ENCODE measurements at regions not wholly inside any gene's neighbourhood (a gene's known extent, or its start where the extent isn't known, plus 50 kb on each side); places are given as distances from the start of the nearest gene placed in this dataset.

DNA sequence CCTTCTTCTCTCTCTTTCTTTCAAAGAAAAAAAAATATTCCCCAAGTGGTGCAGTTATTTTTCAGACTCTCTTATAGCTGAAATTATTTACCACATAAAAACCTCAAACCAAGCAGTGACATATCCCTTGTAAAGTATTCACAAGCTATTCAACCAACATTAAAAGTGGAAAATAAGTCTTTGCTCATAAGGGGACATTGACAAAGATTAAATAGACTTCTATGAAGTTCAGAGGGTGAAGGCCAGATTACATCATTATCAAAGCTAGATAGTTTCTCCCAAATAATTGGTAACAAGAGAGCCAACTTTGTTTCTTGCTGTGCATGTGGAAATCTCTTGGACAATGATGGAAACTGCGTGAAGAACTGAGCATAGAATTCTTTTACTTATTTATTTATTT is 379.8 kb upstream of the RSPO3 start:
- Histone ChIP-seq H3K4me1 (ENCODE audit: insufficient read depth, low read length) (no peaks in the 10 kb centered on the region), H3K9ac (ENCODE audit: low read length) (no peak overlapping the region), H4K20me1 (ENCODE audit: low read length) (no peaks in the 10 kb centered on the region), H3K4me2 (ENCODE audit: low read length) (no peak overlapping the region), H3K9me3 (ENCODE audit: low read length) (no peaks in the 10 kb centered on the region), H3K4me3 (ENCODE audit: low read length) (no peak overlapping the region), H3K36me3 (ENCODE audit: low read depth, low read length) (no peaks in the 10 kb centered on the region), H2AFZ (ENCODE audit: low read length) (no peak overlapping the region), H3K27ac (ENCODE audit: low read length) (no peak overlapping the region), H3K9me2 (replicated peaks; ENCODE audit: low read length) (no peaks in the 10 kb centered on the region), H3F3A (ENCODE audit: low read length, unreplicated experiment) (no peaks in the 10 kb centered on the region), H3K27me3 (ENCODE audit: low read length) (no peaks in the 10 kb centered on the region), H3K79me2 (ENCODE audit: low read length) (no peaks in the 10 kb centered on the region)
- no TSS peak for BruUV-seq (replicated peaks)
- TF ChIP-seq, protein P1, sequence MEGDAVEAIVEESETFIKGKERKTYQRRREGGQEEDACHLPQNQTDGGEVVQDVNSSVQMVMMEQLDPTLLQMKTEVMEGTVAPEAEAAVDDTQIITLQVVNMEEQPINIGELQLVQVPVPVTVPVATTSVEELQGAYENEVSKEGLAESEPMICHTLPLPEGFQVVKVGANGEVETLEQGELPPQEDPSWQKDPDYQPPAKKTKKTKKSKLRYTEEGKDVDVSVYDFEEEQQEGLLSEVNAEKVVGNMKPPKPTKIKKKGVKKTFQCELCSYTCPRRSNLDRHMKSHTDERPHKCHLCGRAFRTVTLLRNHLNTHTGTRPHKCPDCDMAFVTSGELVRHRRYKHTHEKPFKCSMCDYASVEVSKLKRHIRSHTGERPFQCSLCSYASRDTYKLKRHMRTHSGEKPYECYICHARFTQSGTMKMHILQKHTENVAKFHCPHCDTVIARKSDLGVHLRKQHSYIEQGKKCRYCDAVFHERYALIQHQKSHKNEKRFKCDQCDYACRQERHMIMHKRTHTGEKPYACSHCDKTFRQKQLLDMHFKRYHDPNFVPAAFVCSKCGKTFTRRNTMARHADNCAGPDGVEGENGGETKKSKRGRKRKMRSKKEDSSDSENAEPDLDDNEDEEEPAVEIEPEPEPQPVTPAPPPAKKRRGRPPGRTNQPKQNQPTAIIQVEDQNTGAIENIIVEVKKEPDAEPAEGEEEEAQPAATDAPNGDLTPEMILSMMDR (conservative IDR thresholded peaks at IDR 0.05; ENCODE audit: low read depth, low read length) = no peak
- TF ChIP-seq EZH2phosphoT487 (IDR thresholded peaks at IDR 0.05; ENCODE audit: borderline replicate concordance, low read length) (no peak), EZH2 (IDR thresholded peaks at IDR 0.05; ENCODE audit: low read length, unreplicated experiment) (no peak)
- ChIA-PET CTCF (no interaction called here), POLR2A (ENCODE audit: unreplicated experiment) (interaction anchor here (0.6 kb wide), 1 partner anchor 70 kb away, joined by 6 read pairs; no protein-coding TSS in a partner anchor)
- no peak for DNase-seq
- intact Hi-C loops (cut with micrococcal nuclease) = no loop called here
- ATAC-seq = no peak

DNA sequence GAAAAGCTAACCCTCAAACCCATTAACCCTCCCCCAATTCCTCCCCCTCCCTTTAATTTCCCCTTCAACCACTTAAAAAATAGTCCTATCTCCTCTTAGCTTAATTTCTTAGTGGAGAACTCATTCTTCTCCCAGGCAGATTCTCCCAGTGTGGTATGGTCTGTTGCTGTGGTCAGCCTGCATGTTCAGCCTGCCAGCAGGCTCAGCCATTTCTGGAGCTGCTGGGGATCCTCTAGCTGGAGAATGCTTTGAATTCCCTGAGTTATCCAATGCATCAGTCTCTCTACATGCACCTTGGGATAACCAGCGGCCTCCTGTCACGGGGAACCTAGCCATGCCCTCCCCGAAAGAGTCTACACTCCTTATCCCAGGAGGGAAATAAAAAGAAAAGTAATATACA is 375.4 kb upstream of the RSPO3 start:
- no peaks in the 10 kb centered on the region for H3K36me3 ChIP-seq (ENCODE audit: low read depth, low read length)
- ATAC-seq (no peak), DNase-seq (no peak)
- no peaks in the 10 kb centered on the region for H3K9me3 ChIP-seq (ENCODE audit: low read length)
- H2AFZ ChIP-seq (ENCODE audit: low read length) = no peak overlapping the region
- ChIA-PET POLR2A (ENCODE audit: unreplicated experiment) (no interaction called here), CTCF (no interaction called here)
- H3K79me2 ChIP-seq (ENCODE audit: low read length) = no peaks in the 10 kb centered on the region
- intact Hi-C loops (cut with micrococcal nuclease) = no loop called here
- no TSS peak for BruUV-seq (replicated peaks)
- H3K4me2 ChIP-seq (ENCODE audit: low read length) = no peak overlapping the region
- no peaks in the 10 kb centered on the region for H3K27me3 ChIP-seq (ENCODE audit: low read length)
- H3K9ac ChIP-seq (ENCODE audit: low read length) = no peak overlapping the region
- H3K4me3 ChIP-seq (ENCODE audit: low read length) = no peak overlapping the region
- H3K9me2 ChIP-seq (replicated peaks; ENCODE audit: low read length) = no peaks in the 10 kb centered on the region
- H3K4me1 ChIP-seq (ENCODE audit: insufficient read depth, low read length) = no peaks in the 10 kb centered on the region
- H3F3A ChIP-seq (ENCODE audit: low read length, unreplicated experiment) = no peaks in the 10 kb centered on the region
- no peaks in the 10 kb centered on the region for H4K20me1 ChIP-seq (ENCODE audit: low read length)
- H3K27ac ChIP-seq (ENCODE audit: low read length) = no peak overlapping the region
- TF ChIP-seq EZH2phosphoT487 (IDR thresholded peaks at IDR 0.05; ENCODE audit: borderline replicate concordance, low read length) (no peak), EZH2 (IDR thresholded peaks at IDR 0.05; ENCODE audit: low read length, unreplicated experiment) (no peak)
- TF ChIP-seq, protein P1 (conservative IDR thresholded peaks at IDR 0.05; ENCODE audit: low read depth, low read length) = no peak

DNA sequence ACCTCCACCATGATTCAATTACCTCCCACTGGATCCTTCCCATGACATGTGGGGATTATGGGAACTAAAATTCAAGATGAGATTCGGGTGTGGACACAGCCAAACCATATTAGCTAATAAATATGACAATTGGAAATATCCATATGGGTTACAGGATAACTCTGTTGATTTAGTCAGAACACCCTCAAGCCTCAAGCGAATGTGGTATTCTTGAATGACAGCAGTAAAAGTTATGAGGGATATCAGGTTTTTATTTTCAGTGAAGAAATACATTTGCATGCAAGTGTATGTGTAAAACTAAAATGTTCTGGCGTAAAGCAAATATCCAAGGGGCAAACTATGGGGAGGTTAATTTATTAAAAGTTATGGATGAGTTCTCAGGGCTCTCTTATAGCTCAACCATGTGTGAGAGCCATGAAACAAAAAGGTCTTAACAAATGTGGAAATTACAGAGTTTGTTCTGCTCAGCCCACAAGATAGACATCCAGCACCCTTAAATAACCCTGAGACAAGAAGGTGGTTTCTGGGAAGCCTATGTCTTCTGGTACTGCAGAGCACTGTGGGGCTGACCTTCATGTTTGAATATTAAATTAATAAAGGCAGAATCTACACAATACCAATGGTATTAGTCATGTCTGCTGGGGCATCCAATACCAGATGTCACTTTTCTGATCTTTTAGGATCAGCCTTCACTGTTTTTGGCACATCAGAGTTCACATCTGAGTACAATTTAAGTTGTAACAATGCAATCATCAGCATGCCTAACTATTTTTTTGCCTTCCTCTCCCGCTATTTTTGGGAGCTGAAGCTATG is 370.5 kb upstream of the RSPO3 start:
- H3K4me3 ChIP-seq (ENCODE audit: low read length) = no peak overlapping the region
- POLR2A ChIA-PET (ENCODE audit: unreplicated experiment) = no interaction called here
- ATAC-seq (no peak), DNase-seq (no peak)
- no peak overlapping the region for H3K4me2 ChIP-seq (ENCODE audit: low read length)
- no peaks in the 10 kb centered on the region for H4K20me1 ChIP-seq (ENCODE audit: low read length)
- no peak for TF ChIP-seq EZH2phosphoT487 (IDR thresholded peaks at IDR 0.05; ENCODE audit: borderline replicate concordance, low read length)
- TF ChIP-seq, protein P1 (conservative IDR thresholded peaks at IDR 0.05; ENCODE audit: low read depth, low read length) = no peak
- no peak for TF ChIP-seq EZH2 (IDR thresholded peaks at IDR 0.05; ENCODE audit: low read length, unreplicated experiment)
- no TSS peak for BruUV-seq (replicated peaks)
- no peaks in the 10 kb centered on the region for H3K36me3 ChIP-seq (ENCODE audit: low read depth, low read length)
- no peak overlapping the region for H3K9ac ChIP-seq (ENCODE audit: low read length)
- no peaks in the 10 kb centered on the region for H3K4me1 ChIP-seq (ENCODE audit: insufficient read depth, low read length)
- H3K27ac ChIP-seq (ENCODE audit: low read length) = no peak overlapping the region
- H3K9me3 ChIP-seq (ENCODE audit: low read length) = no peaks in the 10 kb centered on the region
- intact Hi-C loops (cut with micrococcal nuclease) = no loop called here
- CTCF ChIA-PET = no interaction called here
- no peaks in the 10 kb centered on the region for H3K79me2 ChIP-seq (ENCODE audit: low read length)
- no peak overlapping the region for H2AFZ ChIP-seq (ENCODE audit: low read length)
- H3K9me2 ChIP-seq (replicated peaks; ENCODE audit: low read length) = no peaks in the 10 kb centered on the region
- no peaks in the 10 kb centered on the region for H3K27me3 ChIP-seq (ENCODE audit: low read length)
- no peaks in the 10 kb centered on the region for H3F3A ChIP-seq (ENCODE audit: low read length, unreplicated experiment)
